ENCODE measurements at regions not wholly inside any gene's neighbourhood (a gene's known extent, or its start where the extent isn't known, plus 50 kb on each side); places are given as distances from the start of the nearest gene placed in this dataset.

- Mint-ChIP-seq H3K4me1 (ENCODE audit: unreplicated experiment) (no peaks in the 10 kb centered on the region), H3K27me3 (ENCODE audit: unreplicated experiment) (peaks cover 19% of the 10 kb centered on the region), H3K36me3 (ENCODE audit: unreplicated experiment) (no peaks in the 10 kb centered on the region), H3K9me3 (ENCODE audit: unreplicated experiment) (no peaks in the 10 kb centered on the region), H3K4me3 (ENCODE audit: unreplicated experiment) (no peak overlapping the region), H3K27ac (ENCODE audit: unreplicated experiment) (no peak overlapping the region)
- DNase-seq (ENCODE audit: extremely low spot score, unreplicated experiment) = no peak
- TF ChIP-seq CTCF (IDR thresholded peaks at IDR 0.05) = no peak
Measured at GRCh38 chr7:136184719-136185118, 207.6 kb upstream of the MTPN start.

- peaks cover 16% of the 10 kb centered on the region for H3K27me3 Mint-ChIP-seq (ENCODE audit: unreplicated experiment)
- no peak for DNase-seq (ENCODE audit: extremely low spot score, unreplicated experiment)
Measured at GRCh38 chr7:136183981-136184380, 206.8 kb upstream of the MTPN start.

GRCh38 chr7:136180984-136181383 lies 203.8 kb upstream of the MTPN start:
- Mint-ChIP-seq H3K27ac (ENCODE audit: unreplicated experiment) (no peak overlapping the region), H3K36me3 (ENCODE audit: unreplicated experiment) (no peaks in the 10 kb centered on the region), H3K4me3 (ENCODE audit: unreplicated experiment) (no peak overlapping the region), H3K27me3 (ENCODE audit: unreplicated experiment) (peaks cover 7% of the 10 kb centered on the region), H3K4me1 (ENCODE audit: unreplicated experiment) (no peaks in the 10 kb centered on the region), H3K9me3 (ENCODE audit: unreplicated experiment) (no peaks in the 10 kb centered on the region)
- no peak for TF ChIP-seq CTCF (IDR thresholded peaks at IDR 0.05)
- no peak for DNase-seq (ENCODE audit: extremely low spot score, unreplicated experiment)

More at GRCh38 chr7:136183981-136184380, 206.8 kb upstream of the MTPN start:
- H3K4me3 Mint-ChIP-seq (ENCODE audit: unreplicated experiment) = no peak overlapping the region
- H3K36me3 Mint-ChIP-seq (ENCODE audit: unreplicated experiment) = no peaks in the 10 kb centered on the region
- no peaks in the 10 kb centered on the region for H3K9me3 Mint-ChIP-seq (ENCODE audit: unreplicated experiment)
- no peaks in the 10 kb centered on the region for H3K4me1 Mint-ChIP-seq (ENCODE audit: unreplicated experiment)
- H3K27ac Mint-ChIP-seq (ENCODE audit: unreplicated experiment) = no peak overlapping the region
- TF ChIP-seq CTCF (IDR thresholded peaks at IDR 0.05) = peak; percentile 50

- TF ChIP-seq CTCF (IDR thresholded peaks at IDR 0.05) = no peak
- H3K4me3 Mint-ChIP-seq (ENCODE audit: unreplicated experiment) = no peak overlapping the region
- no peak overlapping the region for H3K27ac Mint-ChIP-seq (ENCODE audit: unreplicated experiment)
- H3K27me3 Mint-ChIP-seq (ENCODE audit: unreplicated experiment) = peaks cover 2% of the 10 kb centered on the region
- no peak for DNase-seq (ENCODE audit: extremely low spot score, unreplicated experiment)
- no peaks in the 10 kb centered on the region for H3K4me1 Mint-ChIP-seq (ENCODE audit: unreplicated experiment)
- no peaks in the 10 kb centered on the region for H3K9me3 Mint-ChIP-seq (ENCODE audit: unreplicated experiment)
- no peaks in the 10 kb centered on the region for H3K36me3 Mint-ChIP-seq (ENCODE audit: unreplicated experiment)
Measured at GRCh38 chr7:136179851-136180721, 202.9 kb upstream of the MTPN start.

- no peak for TF ChIP-seq CTCF (IDR thresholded peaks at IDR 0.05)
- Mint-ChIP-seq H3K27ac (ENCODE audit: unreplicated experiment) (no peak overlapping the region), H3K36me3 (ENCODE audit: unreplicated experiment) (no peaks in the 10 kb centered on the region), H3K4me1 (ENCODE audit: unreplicated experiment) (no peaks in the 10 kb centered on the region), H3K4me3 (ENCODE audit: unreplicated experiment) (no peak overlapping the region), H3K9me3 (ENCODE audit: unreplicated experiment) (no peaks in the 10 kb centered on the region), H3K27me3 (ENCODE audit: unreplicated experiment) (peaks cover 2% of the 10 kb centered on the region)
- no peak for DNase-seq (ENCODE audit: extremely low spot score, unreplicated experiment)
Measured at GRCh38 chr7:136179154-136179553, 202.0 kb upstream of the MTPN start.

All from osteocyte (in vitro differentiated cells).